RKO (cell line): ENCODE measurements at regions not wholly inside any gene's neighbourhood (a gene's known extent, or its start where the extent isn't known, plus 50 kb on each side); places are given as distances from the start of the nearest gene placed in this dataset.
"Not testable (repeated sequence)": the region's sequence is repeated elsewhere in the genome, so short reads cannot be mapped to it uniquely, and the experiment has no call there.

Source experiments
- DNase-seq: peaks from one replicate; pipeline ENCODE4 v3.0.0-alpha.2; 2016; ENCODE audit warnings: low spot score

DNA sequence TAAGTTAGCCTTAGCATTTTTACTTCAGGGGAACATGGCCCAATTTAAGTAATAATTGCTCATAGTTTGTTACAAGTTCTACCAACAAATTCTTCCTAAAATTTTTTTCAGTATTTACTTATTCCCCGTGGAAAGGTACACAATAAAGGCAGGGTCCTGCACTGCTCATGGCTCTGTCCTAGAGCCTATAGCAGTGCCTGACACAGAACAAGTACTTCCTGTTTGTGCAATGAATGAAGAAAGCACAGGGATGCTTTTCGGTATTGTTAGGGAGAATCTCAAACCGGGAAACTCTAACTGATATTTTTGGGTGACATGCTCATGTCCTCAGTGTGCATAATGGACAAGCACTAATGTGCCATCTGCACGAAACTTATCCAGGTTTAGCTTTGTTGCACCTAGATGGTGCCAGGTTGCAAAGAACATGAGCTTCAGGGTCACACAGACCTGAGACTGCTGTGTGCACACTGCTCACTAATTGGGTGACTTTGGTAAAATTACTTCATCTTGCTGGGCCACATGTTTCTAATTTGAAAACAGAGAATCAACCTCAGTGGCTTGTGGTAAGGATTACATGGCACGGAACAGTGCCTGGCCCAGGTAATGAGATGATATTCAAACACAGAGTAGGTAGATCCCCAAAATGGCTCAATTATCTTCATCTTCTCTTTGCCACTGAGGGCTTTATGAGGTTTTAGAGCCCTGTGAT lies 175.8 kb upstream of the NPY2R start:
- DNase-seq: no peak

GRCh38 chr4:155033604-155034003 lies 174.8 kb upstream of the NPY2R start:
- no peak for DNase-seq

GRCh38 chr4:155037031-155037430 lies 171.4 kb upstream of the NPY2R start:
- no peak for DNase-seq

- DNase-seq: no peak
These were observed 170.0 kb upstream of the NPY2R start for GRCh38 chr4:155038459-155038858.

GRCh38 chr4:155039162-155039561 lies 169.3 kb upstream of the NPY2R start:
- DNase-seq: no peak

DNA sequence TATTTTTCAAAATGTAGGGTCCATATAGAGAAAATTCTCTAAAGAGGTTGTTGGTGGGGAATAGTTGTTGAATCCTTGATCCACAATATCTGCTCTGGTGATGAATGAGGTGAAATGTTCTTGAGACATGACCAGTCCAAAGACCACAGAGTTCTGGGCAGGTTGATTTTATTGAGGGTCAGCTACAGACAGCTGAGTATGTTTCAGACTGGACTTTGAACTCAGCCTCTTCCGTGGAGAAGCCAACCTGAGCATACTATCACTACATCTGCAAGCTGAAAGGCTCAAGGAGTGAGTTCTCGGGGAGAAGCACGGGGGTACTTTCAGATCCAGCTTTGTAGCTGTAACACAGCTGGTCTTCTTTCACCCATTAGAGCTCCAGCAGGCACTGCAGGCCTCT lies 168.4 kb upstream of the NPY2R start:
- DNase-seq: no peak

- DNase-seq: no peak
These were observed 166.4 kb upstream of the NPY2R start for GRCh38 chr4:155042014-155042413.

DNA sequence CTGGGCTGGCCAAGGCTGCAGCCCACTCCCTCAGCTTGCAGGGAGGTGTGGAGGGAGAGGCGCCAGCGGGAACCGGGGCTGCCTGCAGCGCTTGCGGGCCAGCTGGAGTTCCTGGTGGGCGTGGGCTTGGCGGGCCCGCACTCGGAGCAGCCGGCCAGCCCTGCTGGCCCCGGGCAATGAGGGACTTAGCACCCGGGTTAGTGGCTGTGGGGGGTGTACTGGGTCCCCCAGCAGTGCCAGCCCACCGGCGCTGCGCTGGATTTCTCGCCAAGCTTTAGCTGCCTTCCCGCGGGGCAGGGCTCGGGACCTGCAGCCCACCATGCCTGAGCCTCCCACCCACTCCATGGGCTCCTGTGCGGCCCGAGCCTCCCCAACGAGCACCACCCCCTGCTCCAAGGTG lies 164.2 kb upstream of the NPY2R start:
- not testable (repeated sequence) for DNase-seq

- DNase-seq: peak; percentile 6
These were observed 160.7 kb upstream of the NPY2R start for GRCh38 chr4:155047755-155048154.

DNA sequence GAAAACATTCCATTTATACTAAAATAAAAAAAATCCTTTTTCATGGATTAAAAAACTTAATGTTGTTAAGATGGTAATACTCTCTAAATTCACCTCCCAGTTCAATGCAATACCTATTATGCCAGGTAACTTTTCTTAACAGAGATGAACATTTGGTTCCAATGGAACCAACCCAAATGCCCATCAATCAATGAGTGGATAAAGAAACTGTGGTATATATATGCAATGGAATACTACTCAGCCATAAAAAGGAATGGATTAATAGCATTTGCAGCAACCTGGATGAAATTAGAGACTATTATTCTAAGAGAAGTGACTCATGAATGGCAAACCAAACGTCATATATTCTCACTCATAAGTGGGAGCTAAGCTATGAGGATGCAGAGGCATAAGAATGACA lies 154.4 kb upstream of the NPY2R start:
- not testable (repeated sequence) for DNase-seq

GRCh38 chr4:155060419-155060818 lies 148.0 kb upstream of the NPY2R start:
- DNase-seq: no peak

DNA sequence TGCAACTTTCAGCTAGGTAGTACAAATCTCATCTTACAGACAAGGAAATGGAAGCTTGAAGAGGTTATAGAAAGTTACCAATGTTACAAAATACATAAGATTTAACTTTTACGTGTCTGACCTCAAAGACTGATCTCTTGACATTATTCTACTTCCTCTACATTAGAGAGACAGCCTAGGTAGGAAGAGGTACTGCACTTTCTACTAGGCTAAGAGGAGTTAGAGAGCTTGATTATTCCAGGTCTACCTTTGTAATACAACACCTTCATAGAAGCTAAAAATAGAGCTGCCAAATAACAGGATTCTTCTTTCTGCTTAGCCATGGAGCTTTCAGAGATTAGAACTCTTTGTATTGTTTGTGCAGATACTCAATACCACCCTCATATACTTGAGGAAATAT lies 147.6 kb upstream of the NPY2R start:
- DNase-seq: no peak

- no peak for DNase-seq
These were observed 145.5 kb upstream of the NPY2R start for GRCh38 chr4:155062948-155063347.

DNA sequence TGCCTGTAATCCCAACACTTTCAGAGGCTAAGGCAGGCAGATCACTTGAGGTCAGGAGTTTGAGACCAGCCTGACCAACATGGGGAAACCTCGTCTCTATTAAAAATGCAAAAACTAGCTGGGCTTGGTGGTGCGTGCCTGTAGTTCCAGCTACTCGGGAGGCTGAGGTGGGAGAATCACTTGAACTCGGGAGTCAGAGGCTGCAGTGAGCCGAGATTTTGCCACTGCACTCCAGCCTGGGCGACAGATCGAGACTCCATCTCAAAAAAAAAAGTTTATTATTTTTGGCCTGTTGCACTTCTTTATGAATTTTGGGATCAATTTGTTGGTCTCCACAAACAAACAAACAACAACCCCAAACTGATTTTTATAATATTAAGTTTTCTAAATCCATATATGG lies 143.5 kb upstream of the NPY2R start:
- DNase-seq: not testable (repeated sequence)

DNA sequence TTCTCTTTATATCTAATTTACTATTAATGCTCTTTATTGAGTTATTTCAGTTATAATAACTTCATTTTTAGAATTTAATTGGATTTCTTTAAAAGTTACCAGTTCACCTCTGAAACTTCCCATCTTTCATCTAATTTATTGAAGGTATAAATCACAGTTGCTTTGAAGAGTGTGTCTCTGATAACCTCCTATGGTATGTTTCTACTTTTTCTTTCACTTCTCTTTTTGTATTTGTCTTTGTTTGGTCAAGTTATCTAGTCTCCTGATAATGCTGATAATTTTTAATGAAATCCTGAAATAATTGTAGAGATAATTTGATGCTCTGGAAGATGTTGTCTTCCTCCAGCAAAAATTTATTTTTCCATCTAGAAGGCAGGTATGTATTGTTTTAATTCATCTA lies 141.6 kb upstream of the NPY2R start:
- no peak for DNase-seq

- no peak for DNase-seq
These were observed 136.5 kb upstream of the NPY2R start for GRCh38 chr4:155071962-155072361.

DNA sequence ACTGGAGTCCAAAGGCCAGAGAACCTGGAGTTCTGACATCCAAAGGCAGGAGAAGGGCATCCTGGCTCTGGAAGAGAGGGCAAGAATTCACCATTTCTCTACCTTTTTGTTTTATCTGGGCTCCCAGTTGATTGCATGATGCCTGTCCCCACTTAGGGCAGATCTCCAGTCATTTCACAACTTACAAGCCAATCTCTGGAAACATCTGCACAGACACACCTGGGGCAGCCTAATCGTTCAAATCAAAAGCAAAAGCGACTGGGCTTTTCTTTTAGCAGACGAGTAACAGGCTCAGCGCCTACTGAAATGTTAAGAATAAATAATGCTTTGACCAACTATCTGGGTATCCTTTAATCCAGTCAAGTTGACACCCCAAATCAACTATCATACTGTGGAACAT lies 136.0 kb upstream of the NPY2R start:
- DNase-seq: no peak

DNA sequence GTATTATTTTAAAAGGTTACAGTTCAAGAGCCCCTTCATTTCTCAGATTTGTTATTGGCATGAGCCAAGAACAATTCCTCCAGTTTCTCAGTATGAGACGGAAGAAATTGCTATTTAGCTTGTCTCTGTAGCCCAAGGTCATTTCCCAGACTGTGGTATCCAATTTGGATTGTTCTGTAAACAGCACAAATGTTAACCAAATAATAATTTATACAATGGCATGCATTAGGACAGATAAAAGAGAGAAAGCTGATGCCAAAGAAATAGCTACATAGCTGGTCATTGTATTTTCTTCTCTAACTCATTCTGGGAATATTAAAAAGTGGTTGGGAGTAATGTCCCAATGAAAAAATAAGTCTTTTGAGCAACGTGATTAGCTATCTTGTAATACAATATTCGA lies 134.6 kb upstream of the NPY2R start:
- no peak for DNase-seq

- DNase-seq: no peak
These were observed 132.1 kb upstream of the NPY2R start for GRCh38 chr4:155076256-155076785.

DNA sequence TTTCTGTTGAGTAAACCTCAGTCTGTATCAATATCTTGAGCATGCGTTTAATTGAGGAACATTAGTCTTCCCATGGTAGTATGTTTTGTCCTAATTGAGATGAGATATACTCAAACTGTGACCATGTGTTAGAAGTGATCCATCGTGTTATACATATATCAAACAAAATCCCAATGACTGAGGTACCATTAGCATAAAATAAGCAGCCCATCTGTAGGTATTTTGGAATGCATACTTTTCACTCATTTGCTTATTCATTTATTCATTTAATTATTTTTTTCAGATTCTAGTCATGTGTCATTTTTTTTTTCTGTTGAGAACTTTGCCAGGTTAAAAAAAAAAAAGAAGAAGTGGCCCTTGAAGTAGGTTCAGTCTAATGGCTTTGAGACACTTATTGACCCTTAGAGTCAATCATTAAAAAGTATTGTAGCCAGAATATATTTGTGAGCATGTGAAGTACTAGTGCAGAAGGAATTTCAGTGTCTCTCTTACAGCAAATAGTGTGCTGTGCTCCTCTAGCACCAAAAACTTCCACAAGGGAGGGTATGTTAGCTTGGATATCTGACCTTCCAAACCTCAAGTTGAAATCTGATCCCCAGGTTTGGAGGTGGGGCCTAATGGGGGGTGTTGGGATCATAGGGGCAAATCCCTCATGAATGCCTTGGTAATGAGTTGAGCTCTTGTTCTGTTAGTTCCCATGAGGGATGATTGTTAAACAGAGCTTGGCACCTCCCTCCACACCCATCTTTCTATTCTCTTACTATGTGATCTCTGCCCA lies 130.8 kb upstream of the NPY2R start:
- no peak for DNase-seq

- DNase-seq: peak; percentile 10
These were observed 128.6 kb upstream of the NPY2R start for GRCh38 chr4:155079871-155080270.

DNA sequence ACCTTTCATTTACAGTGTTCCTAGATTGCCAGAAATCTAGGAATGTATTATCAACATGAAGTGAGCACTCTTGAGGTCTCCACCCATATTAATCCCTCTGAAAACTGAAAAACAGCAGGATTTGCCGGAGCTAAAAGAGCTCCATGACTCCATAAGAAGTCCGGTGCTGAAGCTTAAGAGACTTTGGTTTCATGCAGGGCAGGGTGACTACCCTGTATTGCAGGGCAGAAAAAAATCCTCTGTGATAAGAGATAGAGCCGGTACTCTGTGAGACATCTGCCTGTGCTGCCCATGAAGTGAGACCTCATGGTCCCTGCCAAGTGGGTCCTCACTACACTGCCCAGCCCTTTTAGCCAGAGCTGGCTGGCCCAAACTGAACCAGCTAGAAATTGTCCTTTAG lies 127.2 kb upstream of the NPY2R start:
- DNase-seq: no peak

DNA sequence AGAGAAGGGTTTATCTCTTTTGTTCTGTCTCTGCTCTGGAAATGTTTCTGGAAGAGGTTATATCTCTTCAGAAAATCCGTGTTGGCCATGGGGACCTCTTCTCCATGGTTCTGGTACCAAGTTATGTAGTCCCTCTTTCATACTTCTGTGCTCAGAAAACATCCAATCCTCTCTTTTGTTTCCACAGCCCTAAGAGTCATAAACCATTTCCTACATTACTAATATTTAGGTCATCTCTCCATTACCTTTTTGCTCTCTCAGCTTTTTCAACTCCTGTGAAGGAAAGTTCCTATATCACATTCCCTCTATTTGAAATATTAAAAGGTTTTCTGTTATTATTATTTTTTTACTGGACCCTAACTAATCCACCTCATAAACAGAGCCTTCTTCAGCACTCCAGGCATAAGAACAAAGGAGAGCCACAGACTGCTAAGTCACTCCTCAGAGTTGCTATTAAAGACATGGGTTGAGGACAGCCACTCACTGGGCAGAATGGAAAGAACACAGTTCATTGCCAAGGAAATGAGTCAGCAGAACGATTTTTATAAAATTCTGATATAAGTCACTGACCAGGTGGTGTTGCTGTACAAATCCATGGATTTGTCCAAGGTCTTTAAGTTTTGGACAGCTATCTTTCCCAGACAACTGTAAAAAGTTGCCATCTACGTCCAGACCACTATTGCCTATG lies 122.4 kb upstream of the NPY2R start:
- DNase-seq: peak; percentile 4
